ENCODE measurements at regions not wholly inside any gene's neighbourhood (a gene's known extent, or its start where the extent isn't known, plus 50 kb on each side); places are given as distances from the start of the nearest gene placed in this dataset.

GRCh38 chr7:41069635-41070034 lies 633.3 kb downstream of the INHBA start:
- TF ChIP-seq, protein P1, sequence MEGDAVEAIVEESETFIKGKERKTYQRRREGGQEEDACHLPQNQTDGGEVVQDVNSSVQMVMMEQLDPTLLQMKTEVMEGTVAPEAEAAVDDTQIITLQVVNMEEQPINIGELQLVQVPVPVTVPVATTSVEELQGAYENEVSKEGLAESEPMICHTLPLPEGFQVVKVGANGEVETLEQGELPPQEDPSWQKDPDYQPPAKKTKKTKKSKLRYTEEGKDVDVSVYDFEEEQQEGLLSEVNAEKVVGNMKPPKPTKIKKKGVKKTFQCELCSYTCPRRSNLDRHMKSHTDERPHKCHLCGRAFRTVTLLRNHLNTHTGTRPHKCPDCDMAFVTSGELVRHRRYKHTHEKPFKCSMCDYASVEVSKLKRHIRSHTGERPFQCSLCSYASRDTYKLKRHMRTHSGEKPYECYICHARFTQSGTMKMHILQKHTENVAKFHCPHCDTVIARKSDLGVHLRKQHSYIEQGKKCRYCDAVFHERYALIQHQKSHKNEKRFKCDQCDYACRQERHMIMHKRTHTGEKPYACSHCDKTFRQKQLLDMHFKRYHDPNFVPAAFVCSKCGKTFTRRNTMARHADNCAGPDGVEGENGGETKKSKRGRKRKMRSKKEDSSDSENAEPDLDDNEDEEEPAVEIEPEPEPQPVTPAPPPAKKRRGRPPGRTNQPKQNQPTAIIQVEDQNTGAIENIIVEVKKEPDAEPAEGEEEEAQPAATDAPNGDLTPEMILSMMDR (conservative IDR thresholded peaks at IDR 0.05 in 1 of 2, IDR thresholded peaks at IDR 0.05 in 1 of 2; ENCODE audit: extremely low read depth in 1 of 2, insufficient read depth in 1 of 2, low read depth in 1 of 2, low read length in 2 of 2): no peak
- TF ChIP-seq EZH2 (IDR thresholded peaks at IDR 0.05; ENCODE audit: borderline replicate concordance, low read length): no peak
